CD4-positive, alpha-beta memory T cell (primary cell): ENCODE measurements at regions not wholly inside any gene's neighbourhood (a gene's known extent, or its start where the extent isn't known, plus 50 kb on each side); places are given as distances from the start of the nearest gene placed in this dataset.

ENCODE experiments used
- CTCF ChIA-PET: fragments of 350-600 bp; sonication (Branson Sonifier 250); formaldehyde crosslinking; loops from one replicate; lab custom pipeline; 2021; ENCODE audit warnings: inconsistent platforms; ENCODE audit not compliant: partially characterized antibody; lab: Charles Lee
- POLR2A ChIA-PET: fragments of 350-600 bp; sonication (Branson Sonifier 250); formaldehyde crosslinking; loops from one replicate; lab custom pipeline; 2021; ENCODE audit not compliant: partially characterized antibody; lab: Charles Lee
- DNase-seq, 5 donors: peaks; one replicate each; pipeline versions ENCODE4 v3.0.0 to v3.0.0-alpha.2; 2020 to 2022; ENCODE audit warnings: mixed read lengths in 1 of 5
- H3K27ac ChIP-seq: one replicate; pipeline ENCODE4 v1.7.0; 2013; ENCODE audit warnings: low read depth, low read length
- H3K27me3 ChIP-seq: 2 replicates; pipeline ENCODE4 v1.7.0; 2013; ENCODE audit warnings: mild to moderate bottlenecking, low read length, moderate library complexity; ENCODE audit not compliant: insufficient read depth
- H3K36me3 ChIP-seq: 2 replicates; pipeline ENCODE4 v1.7.0; 2013; ENCODE audit warnings: mild to moderate bottlenecking, low read length, moderate library complexity; ENCODE audit not compliant: insufficient read depth
- H3K4me1 ChIP-seq: 2 replicates; pipeline ENCODE4 v1.7.0; 2013; ENCODE audit warnings: mild to moderate bottlenecking, low read length, moderate library complexity; ENCODE audit not compliant: insufficient read depth
- H3K4me3 ChIP-seq, 2 donors: one replicate each; pipeline ENCODE4 v1.7.0; 2013; ENCODE audit warnings: low read length in 2 of 2, mild to moderate bottlenecking in 1 of 2
- H3K9me3 ChIP-seq, 2 donors: one replicate each; pipeline ENCODE4 v1.7.0; 2013; ENCODE audit warnings: low read length in 2 of 2, control low read depth in 1 of 2; ENCODE audit not compliant: control insufficient read depth in 1 of 2
- H3K27ac Mint-ChIP-seq, 7 donors: one replicate each; pipeline ENCODE4 v1.8.0; 2020 to 2021; ENCODE audit warnings: mixed read lengths in 7 of 7, mild to moderate bottlenecking in 6 of 7, inconsistent platforms in 3 of 7, moderate library complexity in 3 of 7
- H3K27me3 Mint-ChIP-seq, 2 donors: one replicate each; pipeline ENCODE4 v1.8.0; 2020 to 2021; ENCODE audit warnings: mixed read lengths in 2 of 2
- H3K36me3 Mint-ChIP-seq, 2 donors: one replicate each; pipeline ENCODE4 v1.8.0; 2020 to 2021; ENCODE audit warnings: mixed read lengths in 2 of 2, inconsistent platforms in 1 of 2, mild to moderate bottlenecking in 1 of 2
- H3K4me1 Mint-ChIP-seq, 4 donors: one replicate each; pipeline ENCODE4 v1.8.0; 2020 to 2021; ENCODE audit warnings: mixed read lengths in 4 of 4, mild to moderate bottlenecking in 1 of 4
- H3K4me3 Mint-ChIP-seq, 8 donors: one replicate each; pipeline ENCODE4 v1.8.0; 2020 to 2021; ENCODE audit warnings: mixed read lengths in 8 of 8, mild to moderate bottlenecking in 7 of 8, moderate library complexity in 6 of 8, inconsistent platforms in 3 of 8
- H3K9me3 Mint-ChIP-seq, 8 donors: one replicate each; pipeline ENCODE4 v1.8.0; 2020 to 2021; ENCODE audit warnings: mixed read lengths in 8 of 8, mild to moderate bottlenecking in 5 of 8, inconsistent platforms in 3 of 8, moderate library complexity in 1 of 8
- intact Hi-C: fragments of 100-400 bp; cut with micrococcal nuclease; formaldehyde crosslinking; loops from one replicate; pipeline ENCODE4 v1.15.1; 2023

- H3K4me3 Mint-ChIP-seq = no peak overlapping the region
- H3K36me3 Mint-ChIP-seq = no peaks in the 10 kb centered on the region
- CTCF ChIA-PET = no interaction called here
- no peaks in the 10 kb centered on the region for H3K36me3 ChIP-seq
- no peaks in the 10 kb centered on the region for H3K9me3 ChIP-seq
- intact Hi-C loops = no loop called here
- POLR2A ChIA-PET = no interaction called here
- peaks cover 4 to 15% of the 10 kb centered on the region in 2 donors for H3K27me3 Mint-ChIP-seq
- H3K27me3 ChIP-seq = no peaks in the 10 kb centered on the region
- H3K27ac Mint-ChIP-seq = no peak overlapping the region
- H3K4me1 Mint-ChIP-seq = peaks cover 0 to 2% (median 0%) of the 10 kb centered on the region in 4 donors
- no peaks in the 10 kb centered on the region for H3K4me1 ChIP-seq
- H3K4me3 ChIP-seq = no peak overlapping the region
- no peak for DNase-seq
- H3K9me3 Mint-ChIP-seq = peaks cover 0 to 14% (median 5%) of the 10 kb centered on the region in 8 donors
- H3K27ac ChIP-seq = no peak overlapping the region
These were observed 353.8 kb upstream of the SALL3 start for GRCh38 chr18:78625847-78626246.

DNA sequence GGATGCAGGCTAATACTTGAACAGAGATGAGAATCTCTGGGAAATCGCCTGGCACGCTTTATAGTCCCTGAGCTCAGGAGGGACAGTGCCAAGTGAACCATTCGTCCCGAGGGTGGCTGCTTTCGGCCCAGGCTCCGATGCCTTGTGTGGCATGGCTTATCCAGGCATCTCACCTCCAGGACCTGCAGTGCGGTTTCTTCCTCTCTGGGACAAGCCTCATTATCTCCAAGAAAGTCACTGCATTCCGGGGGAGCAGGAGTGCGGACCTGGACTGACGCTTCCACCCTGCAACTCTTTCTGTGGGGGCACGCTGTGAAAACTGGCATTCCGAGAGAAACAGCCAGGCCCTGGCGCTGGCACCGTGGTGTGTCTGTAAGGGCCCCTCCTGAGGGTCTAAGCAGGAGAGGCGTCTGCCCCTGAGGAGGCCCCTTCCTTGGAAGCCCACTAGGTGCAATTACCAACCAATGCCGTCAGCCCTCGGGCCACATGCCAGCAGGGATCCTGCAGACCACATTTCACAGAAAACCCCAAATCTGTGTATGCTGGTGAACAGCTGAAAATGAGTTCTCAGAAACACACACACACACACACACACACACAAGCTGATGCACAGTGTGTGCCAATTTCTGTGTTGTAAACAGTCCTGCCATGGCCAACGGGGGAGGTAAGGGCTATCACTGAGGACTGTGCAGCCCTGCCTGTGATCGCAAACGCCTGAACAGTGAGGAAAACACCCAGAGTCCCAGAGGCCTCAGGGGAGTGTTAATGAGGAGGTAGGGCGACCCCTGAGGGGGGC, 351.9 kb upstream of the SALL3 start:
- CTCF ChIA-PET = no interaction called here
- H3K27me3 ChIP-seq = no peaks in the 10 kb centered on the region
- Mint-ChIP-seq H3K36me3 (no peaks in the 10 kb centered on the region), H3K27ac (no peak overlapping the region), H3K4me1 (peaks cover 0 to 2% (median 0%) of the 10 kb centered on the region in 4 donors), H3K4me3 (no peak overlapping the region), H3K9me3 (peaks cover 0 to 15% (median 8%) of the 10 kb centered on the region in 8 donors), H3K27me3 (peaks cover 2 to 14% of the 10 kb centered on the region in 2 donors)
- no peaks in the 10 kb centered on the region for H3K36me3 ChIP-seq
- no peak overlapping the region for H3K27ac ChIP-seq
- H3K4me3 ChIP-seq = no peak overlapping the region
- H3K4me1 ChIP-seq = no peaks in the 10 kb centered on the region
- H3K9me3 ChIP-seq = no peaks in the 10 kb centered on the region
- POLR2A ChIA-PET = no interaction called here
- intact Hi-C loops = no loop called here
- DNase-seq = no peak

DNA sequence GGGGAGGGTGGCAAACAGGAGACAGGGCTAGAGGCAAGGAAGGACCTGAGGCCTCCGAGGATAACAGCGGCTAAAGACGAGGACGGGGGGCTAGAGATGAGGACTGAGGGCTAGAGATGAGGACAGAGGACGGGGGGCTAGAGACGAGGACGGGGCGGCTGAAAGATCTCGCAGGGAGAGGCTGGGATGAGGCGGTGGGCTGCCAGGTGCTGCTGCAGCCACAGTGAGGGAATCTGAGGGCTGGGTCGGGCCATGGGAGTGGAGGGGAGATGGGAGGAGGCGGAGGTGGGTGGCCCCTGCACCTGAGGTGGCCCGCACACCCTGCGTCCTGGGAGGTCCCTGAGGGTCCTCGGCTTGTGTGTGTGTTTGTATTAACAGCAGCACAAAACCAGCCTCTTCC, 350.2 kb upstream of the SALL3 start:
- H3K4me3 Mint-ChIP-seq = no peak overlapping the region
- CTCF ChIA-PET = no interaction called here
- intact Hi-C loops = no loop called here

GRCh38 chr18:78630356-78630755, 349.3 kb upstream of the SALL3 start:
- Mint-ChIP-seq H3K4me3 (no peak overlapping the region), H3K4me1 (peaks cover 2 to 9% (median 7%) of the 10 kb centered on the region in 4 donors), H3K9me3 (peaks cover 0 to 19% (median 9%) of the 10 kb centered on the region in 8 donors), H3K27ac (no peak overlapping the region), H3K36me3 (no peaks in the 10 kb centered on the region), H3K27me3 (peaks cover 0 to 11% of the 10 kb centered on the region in 2 donors)
- DNase-seq = no peak
- no peaks in the 10 kb centered on the region for H3K9me3 ChIP-seq
- CTCF ChIA-PET = no interaction called here
- H3K4me1 ChIP-seq = peaks cover 16% of the 10 kb centered on the region
- H3K27me3 ChIP-seq = no peaks in the 10 kb centered on the region
- no peak overlapping the region for H3K27ac ChIP-seq
- POLR2A ChIA-PET = no interaction called here
- H3K36me3 ChIP-seq = no peaks in the 10 kb centered on the region
- no peak overlapping the region for H3K4me3 ChIP-seq
- intact Hi-C loops = no loop called here

More for the DNA sequence above, 350.2 kb upstream of the SALL3 start:
- no peaks in the 10 kb centered on the region for H3K36me3 ChIP-seq
- no peak for DNase-seq
- POLR2A ChIA-PET = no interaction called here
- Mint-ChIP-seq H3K27ac (no peak overlapping the region), H3K27me3 (peaks cover 0 to 12% of the 10 kb centered on the region in 2 donors), H3K9me3 (peaks cover 0 to 18% (median 9%) of the 10 kb centered on the region in 8 donors), H3K36me3 (no peaks in the 10 kb centered on the region), H3K4me1 (peaks cover 2 to 7% (median 5%) of the 10 kb centered on the region in 4 donors)
- peaks cover 8% of the 10 kb centered on the region for H3K4me1 ChIP-seq
- no peak overlapping the region for H3K4me3 ChIP-seq
- H3K27ac ChIP-seq = no peak overlapping the region
- H3K27me3 ChIP-seq = no peaks in the 10 kb centered on the region
- H3K9me3 ChIP-seq = no peaks in the 10 kb centered on the region

DNA sequence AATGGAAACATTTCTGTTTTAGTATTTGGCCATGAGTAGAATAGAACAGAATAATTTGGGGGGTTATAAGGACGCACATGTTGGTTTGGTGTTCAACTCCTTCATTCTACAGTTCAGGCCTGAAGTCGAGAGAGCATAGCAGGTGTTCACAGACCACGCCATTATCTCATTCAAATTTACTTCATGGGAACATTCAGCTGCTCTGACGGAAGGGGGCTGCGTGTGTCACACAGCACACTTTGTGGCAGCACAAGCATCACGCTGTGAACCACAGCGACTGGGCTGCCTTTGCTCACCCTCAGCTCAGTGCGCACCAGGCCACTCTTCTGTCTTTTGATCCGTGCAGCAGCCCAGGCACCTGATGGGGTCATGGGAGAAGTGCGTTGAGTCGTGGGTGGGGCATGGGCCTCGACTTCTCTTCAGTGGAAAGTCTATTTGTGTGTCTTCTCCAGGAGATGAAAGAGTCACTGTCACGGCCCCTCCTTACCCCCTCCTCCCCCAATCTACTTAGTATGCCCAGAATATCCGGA, 348.6 kb upstream of the SALL3 start:
- Mint-ChIP-seq H3K36me3 (no peaks in the 10 kb centered on the region), H3K27me3 (peaks cover 0 to 4% of the 10 kb centered on the region in 2 donors)

DNA sequence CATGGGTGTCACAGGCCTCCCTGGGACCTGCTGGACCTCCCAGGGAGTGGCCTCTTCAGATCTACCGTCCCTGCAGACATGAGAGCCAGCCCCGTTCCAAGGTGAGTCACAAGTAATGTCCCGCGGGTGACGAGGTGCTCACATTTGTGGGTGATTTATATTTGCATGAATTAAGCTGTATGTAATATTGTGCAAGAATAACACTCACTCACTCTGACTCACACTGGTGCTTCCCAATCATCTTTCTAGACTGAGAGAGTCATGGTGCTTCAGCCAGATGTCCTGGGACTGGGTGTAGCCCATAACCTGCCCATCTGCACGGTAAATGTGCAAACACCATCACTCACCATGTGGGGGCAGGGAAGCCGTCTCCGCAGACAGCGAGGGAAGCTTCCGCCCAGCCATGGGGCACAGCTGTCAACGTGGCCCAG, 347.5 kb upstream of the SALL3 start:
- H3K4me1 Mint-ChIP-seq = peaks cover 13 to 23% (median 18%) of the 10 kb centered on the region in 4 donors
- H3K27ac Mint-ChIP-seq = peak overlapping the region in 1 of 7 donors; percentile 32
- no peak overlapping the region for H3K4me3 ChIP-seq
- peaks cover 0 to 29% (median 15%) of the 10 kb centered on the region in 8 donors for H3K9me3 Mint-ChIP-seq
- ChIA-PET CTCF (no interaction called here), POLR2A (no interaction called here)
- H3K9me3 ChIP-seq = no peaks in the 10 kb centered on the region
- no peaks in the 10 kb centered on the region for H3K27me3 Mint-ChIP-seq
- H3K27me3 ChIP-seq = no peaks in the 10 kb centered on the region
- no peak overlapping the region for H3K4me3 Mint-ChIP-seq
- H3K4me1 ChIP-seq = peaks cover 16% of the 10 kb centered on the region
- no peak overlapping the region for H3K27ac ChIP-seq
- intact Hi-C loops = no loop called here
- H3K36me3 ChIP-seq = no peaks in the 10 kb centered on the region
- H3K36me3 Mint-ChIP-seq = no peaks in the 10 kb centered on the region
- DNase-seq = no peak

More for the DNA sequence above, 348.6 kb upstream of the SALL3 start:
- H3K4me3 Mint-ChIP-seq = no peak overlapping the region
- peak overlapping the region in 1 of 7 donors; percentile 78 for H3K27ac Mint-ChIP-seq
- Histone ChIP-seq H3K27me3 (no peaks in the 10 kb centered on the region), H3K27ac (no peak overlapping the region), H3K36me3 (no peaks in the 10 kb centered on the region), H3K9me3 (no peaks in the 10 kb centered on the region), H3K4me3 (no peak overlapping the region), H3K4me1 (peaks cover 16% of the 10 kb centered on the region)
- intact Hi-C loops = no loop called here
- no peak for DNase-seq
- ChIA-PET POLR2A (no interaction called here), CTCF (no interaction called here)
- peaks cover 7 to 15% (median 12%) of the 10 kb centered on the region in 4 donors for H3K4me1 Mint-ChIP-seq
- H3K9me3 Mint-ChIP-seq = peaks cover 0 to 24% (median 12%) of the 10 kb centered on the region in 8 donors

DNA sequence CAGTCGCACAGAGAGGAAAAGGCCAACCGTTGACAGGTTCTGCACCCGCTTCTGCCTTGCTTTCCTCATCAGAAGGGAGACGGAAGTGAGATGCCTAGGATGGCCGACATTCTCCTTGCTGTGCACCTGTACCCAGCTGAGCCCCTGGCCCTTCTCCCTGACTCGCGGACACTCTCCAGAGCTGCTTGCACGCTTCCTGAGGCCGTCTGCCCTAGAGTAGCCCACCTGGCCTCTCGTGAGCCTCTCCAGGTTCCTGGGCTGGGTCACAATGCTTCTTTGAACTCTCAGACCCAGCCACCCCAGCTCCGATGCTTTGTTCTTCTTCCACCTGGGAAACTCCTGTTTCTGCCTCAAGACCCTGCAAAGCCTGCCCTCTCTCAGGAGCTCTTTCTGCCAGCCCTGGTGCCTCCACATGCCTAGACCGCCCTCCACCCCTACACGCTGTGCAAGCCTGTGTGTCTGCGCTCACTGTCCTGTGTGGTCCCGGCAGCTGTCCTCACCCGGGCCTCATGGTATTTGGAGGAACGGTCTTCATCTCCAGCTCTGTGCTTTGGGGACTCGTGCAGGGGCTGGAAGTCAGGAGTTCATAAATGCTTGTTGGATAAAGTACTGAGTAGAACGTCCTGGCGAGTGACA, 345.4 kb upstream of the SALL3 start:
- peaks cover 13 to 23% (median 18%) of the 10 kb centered on the region in 4 donors for H3K4me1 Mint-ChIP-seq
- ChIA-PET POLR2A (no interaction called here), CTCF (no interaction called here)
- Histone ChIP-seq H3K27ac (no peak overlapping the region), H3K4me3 (peak overlapping the region in 1 of 2 donors; percentile 30), H3K27me3 (no peaks in the 10 kb centered on the region), H3K4me1 (peaks cover 16% of the 10 kb centered on the region), H3K36me3 (no peaks in the 10 kb centered on the region), H3K9me3 (no peaks in the 10 kb centered on the region)
- no peaks in the 10 kb centered on the region for H3K27me3 Mint-ChIP-seq
- intact Hi-C loops = no loop called here
- peaks cover 0 to 25% (median 13%) of the 10 kb centered on the region in 8 donors for H3K9me3 Mint-ChIP-seq
- no peak for DNase-seq
- peak overlapping the region in 6 of 7 donors; percentile 22 to 75 (median 48) for H3K27ac Mint-ChIP-seq
- no peaks in the 10 kb centered on the region for H3K36me3 Mint-ChIP-seq
- peak overlapping the region in 2 of 8 donors; percentile 13 to 32 for H3K4me3 Mint-ChIP-seq
